Heart left ventricle (tissue), 16 donors: ENCODE measurements at regions not wholly inside any gene's neighbourhood (a gene's known extent, or its start where the extent isn't known, plus 50 kb on each side); places are given as distances from the start of the nearest gene placed in this dataset.
A peak's percentile ranks its signal among the peaks of the same experiment; 100 is the strongest.

Experiments
- ATAC-seq, 4 donors: fragments of 200-7000 bp; cut with Tn5 transposase; one replicate each; pipeline ENCODE4 v1.9.1; 2020 to 2022; ENCODE audit warnings: moderate library complexity in 4 of 4, mild to moderate bottlenecking in 3 of 4, moderate number of reproducible peaks in 1 of 4
- DNase-seq, 5 donors: peaks; one replicate each; pipeline ENCODE4 v3.0.0-alpha.2; 2020
- H3K27ac ChIP-seq, 12 donors: fragments of 200-600 bp; sonication (generic) in 4 of 12; one replicate each; pipeline versions ENCODE4 v1.5.0 to v1.8.0; 2016 to 2022; ENCODE audit warnings: mild to moderate bottlenecking in 2 of 12
- H3K27me3 ChIP-seq, 9 donors: fragments of 200-600 bp; sonication (generic) in 2 of 9; one replicate each; pipeline versions ENCODE4 v1.5.1 to v1.8.0; 2016 to 2022; ENCODE audit warnings: mild to moderate bottlenecking in 3 of 9
- H3K36me3 ChIP-seq, 9 donors: fragments of 200-600 bp; sonication (generic) in 2 of 9; one replicate each; pipeline versions ENCODE4 v1.5.0 to v1.8.0; 2018 to 2022; ENCODE audit warnings: mild to moderate bottlenecking in 2 of 9
- H3K4me1 ChIP-seq, 12 donors: fragments of 200-600 bp; sonication (generic) in 4 of 12; one replicate each; pipeline versions ENCODE4 v1.5.0 to v1.8.0; 2016 to 2022; ENCODE audit warnings: mild to moderate bottlenecking in 3 of 12
- H3K4me3 ChIP-seq, 12 donors: fragments of 200-600 bp; sonication (generic) in 4 of 12; one replicate each; pipeline versions ENCODE4 v1.5.0 to v1.8.0; 2017 to 2022; ENCODE audit warnings: mild to moderate bottlenecking in 9 of 12, moderate library complexity in 4 of 12
- H3K9me3 ChIP-seq, 12 donors: fragments of 200-600 bp; sonication (generic) in 4 of 12; one replicate each; pipeline versions ENCODE4 v1.5.0 to v1.8.0; 2016 to 2022; ENCODE audit warnings: mild to moderate bottlenecking in 1 of 12
- CTCF ChIP-seq, 12 donors: fragments of 200-600 bp; sonication (generic) in 4 of 12; IDR thresholded peaks; one replicate each; pipeline versions ENCODE4 v1.5.0 to v1.8.0; 2018 to 2022; ENCODE audit warnings: antibody characterized with exemption in 12 of 12, mild to moderate bottlenecking in 5 of 12
- POLR2A ChIP-seq, 2 donors: fragments of 450-650 bp; IDR thresholded peaks; one replicate each; pipeline ENCODE4 v1.6.1; 2017; ENCODE audit warnings: antibody characterized with exemption in 2 of 2, mild to moderate bottlenecking in 2 of 2, moderate library complexity in 2 of 2
- WGBS, 4 donors: extraction: QIAGEN DNeasy Blood & Tissue Kit in 2 of 4; methylation state at CpG; one replicate each; pipeline versions ENCODE4 v1.1.5 to v1.1.7; 2013 to 2018; 5-methylcytosine and 5-hydroxymethylcytosine counted together
- intact Hi-C, 10 donors: fragments of 100-400 bp; cut with DNase I; formaldehyde crosslinking; loops; one replicate each; pipeline versions ENCODE4 v1.11.1 to v1.14.2; 2022
- donor health status: ischemic (EF 13 %, LVEDD 7.1; RV severe dilation, severe dysfunction).
- donor health status: healthy with polysubstance abuse.
- donor health status: DM: no; HTN: yes; CAD: no.
- donor health status: DM: no; HTN: no; CAD: no.
- donor health status: ischemic (EF 25% LVEDD 6.9; RV normal size, moderate dysfunction).
- donor health status: ischemic (EF 25% LVEDD 5.7; RV mildly dilated, moderate dysfunction).
- donor health status: healthy.
- donor health status: DM: yes; HTN: yes; CAD: no.
- donor health status: ischemic (EF 35%, LVEDD 5.7; RV mildly dilated, moderate dysfunction).
- donor health status: nonischemic (EF 11% LVEDD 7.7; RV severe dilation, severe dysfunction).
- donor health status: DM: yes; HTN: yes; CAD: no.
- donor health status: PGD.
- donor health status: ischemic (EF 29% LVEDD 5.4; RV normal size, mild dysfunction).
- donor health status: nonischemic (EF 23%, LVEDD 6.1; RV moderate dilation, normal function).

- H3K27me3 ChIP-seq = no peaks in the 10 kb centered on the region
- ATAC-seq = no peak
- 81 to 90% (median 86%) methylated on average over 2 of the region's 2 CpGs for WGBS, 4 donors
- intact Hi-C loops = no loop called here
- TF ChIP-seq POLR2A (IDR thresholded peaks at IDR 0.05) (no peak), CTCF (IDR thresholded peaks at IDR 0.05) (no peak)
- H3K36me3 ChIP-seq = no peaks in the 10 kb centered on the region
- no peak for DNase-seq
- no peaks in the 10 kb centered on the region for H3K4me1 ChIP-seq
- no peaks in the 10 kb centered on the region for H3K9me3 ChIP-seq
- no peak overlapping the region for H3K27ac ChIP-seq
- no peak overlapping the region for H3K4me3 ChIP-seq
Measured at GRCh38 chr4:79233820-79234219, 92.0 kb downstream of the NAA11 start.

- no peak overlapping the region for H3K4me3 ChIP-seq
- H3K4me1 ChIP-seq = peaks cover 0 to 4% (median 0%) of the 10 kb centered on the region in 12 donors
- H3K36me3 ChIP-seq = no peaks in the 10 kb centered on the region
- ATAC-seq (no peak), DNase-seq (no peak)
- no peak for TF ChIP-seq CTCF (IDR thresholded peaks at IDR 0.05)
- TF ChIP-seq POLR2A (IDR thresholded peaks at IDR 0.05) = no peak
- no peak overlapping the region for H3K27ac ChIP-seq
- intact Hi-C loops = no loop called here
- H3K9me3 ChIP-seq = no peaks in the 10 kb centered on the region
- no peaks in the 10 kb centered on the region for H3K27me3 ChIP-seq
Measured at GRCh38 chr4:79232540-79232939, 93.3 kb downstream of the NAA11 start.

GRCh38 chr4:79227860-79228259 is 98.0 kb downstream of the NAA11 start:
- no peak overlapping the region for H3K27ac ChIP-seq
- TF ChIP-seq POLR2A (IDR thresholded peaks at IDR 0.05) = no peak
- TF ChIP-seq CTCF (IDR thresholded peaks at IDR 0.05) = no peak
- H3K4me3 ChIP-seq = no peak overlapping the region
- ATAC-seq (no peak), DNase-seq (peak in 2 of 5 donors; percentile 36 to 52)
- intact Hi-C loops = no loop called here
- H3K27me3 ChIP-seq = no peaks in the 10 kb centered on the region
- no peaks in the 10 kb centered on the region for H3K9me3 ChIP-seq
- peaks cover 0 to 4% (median 0%) of the 10 kb centered on the region in 12 donors for H3K4me1 ChIP-seq
- no peaks in the 10 kb centered on the region for H3K36me3 ChIP-seq
- WGBS, 4 donors = 55 to 68% (median 62%) methylated on average over 2 of the region's 2 CpGs

- intact Hi-C loops = no loop called here
- no peak overlapping the region for H3K27ac ChIP-seq
- 18 to 57% (median 26%) methylated on average over 3 of the region's 3 CpGs for WGBS, 4 donors
- no peak overlapping the region for H3K4me3 ChIP-seq
- ATAC-seq (no peak), DNase-seq (no peak)
- H3K27me3 ChIP-seq = no peaks in the 10 kb centered on the region
- peaks cover 0 to 4% (median 0%) of the 10 kb centered on the region in 12 donors for H3K4me1 ChIP-seq
- H3K9me3 ChIP-seq = no peaks in the 10 kb centered on the region
- H3K36me3 ChIP-seq = no peaks in the 10 kb centered on the region
- TF ChIP-seq CTCF (IDR thresholded peaks at IDR 0.05) (no peak), POLR2A (IDR thresholded peaks at IDR 0.05) (no peak)
Measured at GRCh38 chr4:79225360-79225759, 100.5 kb downstream of the NAA11 start.
